Activated naive CD4-positive, alpha-beta T cell treated with anti-CD3 and anti-CD28 coated beads, Interleukin-2, amount 50 U/mL, for 72 hours (primary cell): ENCODE measurements at regions not wholly inside any gene's neighbourhood (a gene's known extent, or its start where the extent isn't known, plus 50 kb on each side); places are given as distances from the start of the nearest gene placed in this dataset.
"Not testable (repeated sequence)": the region's sequence is repeated elsewhere in the genome, so short reads cannot be mapped to it uniquely, and the experiment has no call there.

Source experiments
- ATAC-seq, 2 donors: fragments of 150-1000 bp; cut with Tn5 transposase; 2 replicates each; pipeline ENCODE4 v1.10.0; 2021; ENCODE audit warnings: mild to moderate bottlenecking in 2 of 2, moderate library complexity in 2 of 2
- DNase-seq, 2 donors: peaks; one replicate each; pipeline ENCODE4 v3.0.0; 2021 to 2022; ENCODE audit warnings: low spot score in 2 of 2
- H3K27ac Mint-ChIP-seq, 2 donors: one replicate each; pipeline ENCODE4 v1.8.0; 2022; ENCODE audit warnings: mild to moderate bottlenecking in 2 of 2, mixed read lengths in 2 of 2
- H3K36me3 Mint-ChIP-seq, 2 donors: one replicate each; pipeline ENCODE4 v1.8.0; 2022; ENCODE audit warnings: mixed read lengths in 2 of 2
- H3K9me3 Mint-ChIP-seq, 2 donors: one replicate each; pipeline ENCODE4 v1.8.0; 2022; ENCODE audit warnings: mixed read lengths in 2 of 2

- H3K36me3 Mint-ChIP-seq, H3K27ac Mint-ChIP-seq, DNase-seq, ATAC-seq: not testable (repeated sequence)
- H3K9me3 Mint-ChIP-seq: peaks cover 16 to 37% of the 10 kb centered on the region in 2 donors
Measured at GRCh38 chr1:238326479-238326878, 435.8 kb upstream of the ZP4 start.

- DNase-seq (no peak), ATAC-seq (no peak)
- no peak overlapping the region for H3K27ac Mint-ChIP-seq
- peaks cover 0 to 7% of the 10 kb centered on the region in 2 donors for H3K36me3 Mint-ChIP-seq
- H3K9me3 Mint-ChIP-seq: peaks cover 10 to 27% of the 10 kb centered on the region in 2 donors
Measured at GRCh38 chr1:238324211-238324864, 433.6 kb upstream of the ZP4 start.

- Mint-ChIP-seq H3K27ac (no peak overlapping the region), H3K9me3 (peaks cover 10 to 27% of the 10 kb centered on the region in 2 donors), H3K36me3 (peaks cover 0 to 7% of the 10 kb centered on the region in 2 donors)
- ATAC-seq (no peak), DNase-seq (no peak)
Measured at GRCh38 chr1:238323490-238323889, 432.8 kb upstream of the ZP4 start.

- no peak for DNase-seq
- Mint-ChIP-seq H3K27ac (no peak overlapping the region), H3K9me3 (peaks cover 16 to 21% of the 10 kb centered on the region in 2 donors), H3K36me3 (no peaks in the 10 kb centered on the region)
- ATAC-seq: no peak
Measured at GRCh38 chr1:238319957-238320356, 429.2 kb upstream of the ZP4 start.

GRCh38 chr1:238318294-238319110 is 427.8 kb upstream of the ZP4 start:
- DNase-seq: no peak
- H3K27ac Mint-ChIP-seq: no peak overlapping the region
- peaks cover 16 to 17% of the 10 kb centered on the region in 2 donors for H3K9me3 Mint-ChIP-seq
- ATAC-seq: no peak
- H3K36me3 Mint-ChIP-seq: no peaks in the 10 kb centered on the region

- no peak for ATAC-seq
- Mint-ChIP-seq H3K36me3 (no peaks in the 10 kb centered on the region), H3K9me3 (peaks cover 11 to 24% of the 10 kb centered on the region in 2 donors), H3K27ac (no peak overlapping the region)
- DNase-seq: no peak
Measured at GRCh38 chr1:238312969-238313368, 422.2 kb upstream of the ZP4 start.

- ATAC-seq (no peak), DNase-seq (no peak)
- Mint-ChIP-seq H3K9me3 (peaks cover 15 to 23% of the 10 kb centered on the region in 2 donors), H3K36me3 (no peaks in the 10 kb centered on the region), H3K27ac (no peak overlapping the region)
Measured at GRCh38 chr1:238306411-238306810, 415.7 kb upstream of the ZP4 start.

- Mint-ChIP-seq H3K27ac (no peak overlapping the region), H3K36me3 (no peaks in the 10 kb centered on the region), H3K9me3 (peaks cover 4 to 11% of the 10 kb centered on the region in 2 donors)
- ATAC-seq (no peak), DNase-seq (no peak)
Measured at GRCh38 chr1:238302646-238303045, 411.9 kb upstream of the ZP4 start.

- DNase-seq (no peak), ATAC-seq (no peak)
- Mint-ChIP-seq H3K9me3 (peaks cover 1 to 2% of the 10 kb centered on the region in 2 donors), H3K27ac (no peak overlapping the region), H3K36me3 (no peaks in the 10 kb centered on the region)
Measured at GRCh38 chr1:238296371-238296770, 405.6 kb upstream of the ZP4 start.

- no peaks in the 10 kb centered on the region for H3K36me3 Mint-ChIP-seq
- DNase-seq (no peak), ATAC-seq (no peak)
- H3K9me3 Mint-ChIP-seq: peaks cover 4 to 7% of the 10 kb centered on the region in 2 donors
- H3K27ac Mint-ChIP-seq: no peak overlapping the region
Measured at GRCh38 chr1:238293075-238293474, 402.4 kb upstream of the ZP4 start.

GRCh38 chr1:238281418-238281817 is 390.7 kb upstream of the ZP4 start:
- ATAC-seq: no peak
- peaks cover 0 to 5% of the 10 kb centered on the region in 2 donors for H3K36me3 Mint-ChIP-seq

GRCh38 chr1:238279694-238280380 is 389.1 kb upstream of the ZP4 start:
- H3K27ac Mint-ChIP-seq: no peak overlapping the region
- peaks cover 5 to 8% of the 10 kb centered on the region in 2 donors for H3K36me3 Mint-ChIP-seq
- peaks cover 21% of the 10 kb centered on the region in 2 donors for H3K9me3 Mint-ChIP-seq
- DNase-seq: no peak
- no peak for ATAC-seq

More at GRCh38 chr1:238281418-238281817, 390.7 kb upstream of the ZP4 start:
- H3K27ac Mint-ChIP-seq: no peak overlapping the region
- no peak for DNase-seq
- peaks cover 11% of the 10 kb centered on the region in 2 donors for H3K9me3 Mint-ChIP-seq

GRCh38 chr1:238272145-238272544 is 381.4 kb upstream of the ZP4 start:
- ATAC-seq (no peak), DNase-seq (no peak)
- peaks cover 14 to 15% of the 10 kb centered on the region in 2 donors for H3K9me3 Mint-ChIP-seq
- peaks cover 0 to 13% of the 10 kb centered on the region in 2 donors for H3K36me3 Mint-ChIP-seq
- no peak overlapping the region for H3K27ac Mint-ChIP-seq

GRCh38 chr1:238265866-238266265 is 375.1 kb upstream of the ZP4 start:
- H3K27ac Mint-ChIP-seq: no peak overlapping the region
- ATAC-seq: no peak

GRCh38 chr1:238264951-238265350 is 374.2 kb upstream of the ZP4 start:
- Mint-ChIP-seq H3K9me3 (peaks cover 0 to 7% of the 10 kb centered on the region in 2 donors), H3K27ac (no peak overlapping the region), H3K36me3 (no peaks in the 10 kb centered on the region)
- DNase-seq (no peak), ATAC-seq (no peak)

More at GRCh38 chr1:238265866-238266265, 375.1 kb upstream of the ZP4 start:
- no peak for DNase-seq
- H3K9me3 Mint-ChIP-seq: peaks cover 0 to 7% of the 10 kb centered on the region in 2 donors
- H3K36me3 Mint-ChIP-seq: no peaks in the 10 kb centered on the region

- no peaks in the 10 kb centered on the region for H3K36me3 Mint-ChIP-seq
- ATAC-seq (no peak), DNase-seq (no peak)
- H3K9me3 Mint-ChIP-seq: peaks cover 0 to 3% of the 10 kb centered on the region in 2 donors
- no peak overlapping the region for H3K27ac Mint-ChIP-seq
Measured at GRCh38 chr1:238258510-238258909, 367.8 kb upstream of the ZP4 start.

GRCh38 chr1:238257018-238257621 is 366.4 kb upstream of the ZP4 start:
- Mint-ChIP-seq H3K27ac (no peak overlapping the region), H3K9me3 (peaks cover 0 to 3% of the 10 kb centered on the region in 2 donors), H3K36me3 (no peaks in the 10 kb centered on the region)
- ATAC-seq (no peak), DNase-seq (no peak)
